Hepatocyte (in vitro differentiated cells): ENCODE measurements at regions not wholly inside any gene's neighbourhood (a gene's known extent, or its start where the extent isn't known, plus 50 kb on each side); places are given as distances from the start of the nearest gene placed in this dataset.
"Not testable (repeated sequence)": the region's sequence is repeated elsewhere in the genome, so short reads cannot be mapped to it uniquely, and the experiment has no call there.

Source experiments
- DNase-seq: peaks from one replicate; pipeline ENCODE4 v3.0.0-alpha.2; 2016; ENCODE audit warnings: low spot score
- H2AFZ ChIP-seq: fragments of 200-600 bp; sonication (generic); 2 replicates; pipeline ENCODE4 v1.6.0; 2016; ENCODE audit warnings: antibody characterized with exemption, mild to moderate bottlenecking
- H3K27ac ChIP-seq: fragments of 200-600 bp; sonication (generic); 2 replicates; pipeline ENCODE4 v1.5.1; 2016; ENCODE audit warnings: mild to moderate bottlenecking
- H3K27me3 ChIP-seq: fragments of 200-600 bp; sonication (generic); 2 replicates; pipeline ENCODE4 v1.6.1; 2016
- H3K36me3 ChIP-seq: fragments of 200-600 bp; sonication (generic); replicated peaks from 2 replicates; pipeline ENCODE4 v1.5.1; 2016; ENCODE audit warnings: low read depth; ENCODE audit not compliant: insufficient read depth
- H3K4me1 ChIP-seq: fragments of 200-600 bp; sonication (generic); 2 replicates; pipeline ENCODE4 v1.5.1; 2016; ENCODE audit warnings: mild to moderate bottlenecking, moderate library complexity; ENCODE audit not compliant: insufficient read depth
- H3K4me2 ChIP-seq: fragments of 200-600 bp; sonication (generic); 2 replicates; pipeline ENCODE4 v1.6.0; 2016
- H3K4me3 ChIP-seq: fragments of 200-600 bp; sonication (generic); 2 replicates; pipeline ENCODE4 v1.5.1; 2016; ENCODE audit warnings: mild to moderate bottlenecking
- H3K79me2 ChIP-seq: fragments of 200-600 bp; sonication (generic); 2 replicates; pipeline ENCODE4 v1.6.0; 2017; ENCODE audit warnings: mild to moderate bottlenecking
- H3K9me2 ChIP-seq: fragments of 200-600 bp; sonication (generic); replicated peaks from 2 replicates; pipeline ENCODE4 v1.6.0; 2017; ENCODE audit warnings: mild to moderate bottlenecking; ENCODE audit not compliant: insufficient read depth
- H3K9me3 ChIP-seq: fragments of 200-600 bp; sonication (generic); 2 replicates; pipeline ENCODE4 v1.5.1; 2016; ENCODE audit warnings: low read depth, mild to moderate bottlenecking
- H4K20me1 ChIP-seq: fragments of 200-600 bp; sonication (generic); 2 replicates; pipeline ENCODE4 v1.6.0; 2016; ENCODE audit warnings: mild to moderate bottlenecking; ENCODE audit not compliant: insufficient read depth, poor library complexity, severe bottlenecking
- CTCF ChIP-seq: fragments of 200-600 bp; sonication (generic); IDR thresholded peaks from 2 replicates; pipeline ENCODE4 v1.5.1; 2016; ENCODE audit warnings: antibody characterized with exemption, mild to moderate bottlenecking; ENCODE audit not compliant: poor library complexity
- EZH2 ChIP-seq: fragments of 200-600 bp; sonication (generic); IDR thresholded peaks from 2 replicates; pipeline ENCODE4 v1.6.1; 2016; ENCODE audit warnings: antibody characterized with exemption, mild to moderate bottlenecking, borderline replicate concordance
- EZH2phosphoT487 ChIP-seq: fragments of 200-600 bp; sonication (generic); IDR thresholded peaks from one replicate; pipeline ENCODE4 v1.6.1; 2018; ENCODE audit warnings: antibody characterized with exemption, mild to moderate bottlenecking, low read depth, moderate library complexity; ENCODE audit not compliant: unreplicated experiment, severe bottlenecking
- WGBS: methylation state at CpG from one replicate; pipeline ENCODE4 v1.1.6; 2016; ENCODE audit warnings: low lambda C conversion rate; ENCODE audit errors: missing lambda C conversion rate; 5-methylcytosine and 5-hydroxymethylcytosine counted together

- Histone ChIP-seq H4K20me1 (no peaks in the 10 kb centered on the region), H3K4me2 (no peak overlapping the region), H3K79me2 (no peaks in the 10 kb centered on the region), H3K27me3 (peaks cover 5% of the 10 kb centered on the region), H3K4me3 (no peak overlapping the region), H3K4me1 (no peaks in the 10 kb centered on the region), H3K36me3 (no peaks in the 10 kb centered on the region), H3K27ac (no peak overlapping the region), H3K9me3 (no peaks in the 10 kb centered on the region), H2AFZ (no peak overlapping the region), H3K9me2 (no peaks in the 10 kb centered on the region)
- TF ChIP-seq EZH2: no peak
- TF ChIP-seq CTCF: no peak
- TF ChIP-seq EZH2phosphoT487: no peak
- WGBS: 29% methylated on average over 1 of the region's 1 CpG
- DNase-seq: no peak
Measured at GRCh38 chr9:34863426-34863825, 94.7 kb upstream of the PHF24 start.

DNA sequence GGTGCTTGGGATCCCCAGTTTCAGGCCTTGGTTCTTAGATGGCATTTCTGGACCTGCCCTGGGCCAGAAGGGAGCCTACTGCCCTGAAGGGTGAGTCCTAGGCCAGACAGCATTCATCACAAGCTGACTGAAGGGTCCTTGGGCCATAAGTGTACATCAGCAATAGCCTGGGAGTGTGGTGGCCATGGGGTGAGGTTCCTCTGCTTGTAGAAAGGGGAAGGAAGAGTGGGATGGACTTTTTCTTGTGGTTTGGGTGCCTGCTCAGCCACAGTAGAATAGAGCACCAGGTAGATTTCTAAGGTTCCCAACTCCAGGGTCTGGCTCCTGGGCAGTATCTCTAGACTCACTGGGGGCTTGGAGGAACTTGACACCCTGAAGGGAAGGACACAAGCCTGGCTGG is 95.2 kb upstream of the PHF24 start:
- Histone ChIP-seq H3K27me3 (peaks cover 3% of the 10 kb centered on the region), H4K20me1 (no peaks in the 10 kb centered on the region), H2AFZ (no peak overlapping the region), H3K4me2 (no peak overlapping the region), H3K27ac (no peak overlapping the region), H3K9me3 (no peaks in the 10 kb centered on the region), H3K4me3 (no peak overlapping the region), H3K36me3 (no peaks in the 10 kb centered on the region), H3K9me2 (no peaks in the 10 kb centered on the region), H3K79me2 (no peaks in the 10 kb centered on the region), H3K4me1 (no peaks in the 10 kb centered on the region)
- TF ChIP-seq CTCF: no peak
- no peak for TF ChIP-seq EZH2phosphoT487
- no peak for TF ChIP-seq EZH2
- no peak for DNase-seq

- H3K4me2 ChIP-seq: no peak overlapping the region
- H3K4me3 ChIP-seq: no peak overlapping the region
- H3K4me1 ChIP-seq: no peaks in the 10 kb centered on the region
- DNase-seq: no peak
- H4K20me1 ChIP-seq: no peaks in the 10 kb centered on the region
- no peak overlapping the region for H3K27ac ChIP-seq
- WGBS: 47% methylated on average over 4 of the region's 4 CpGs
- no peaks in the 10 kb centered on the region for H3K79me2 ChIP-seq
- no peak overlapping the region for H2AFZ ChIP-seq
- no peaks in the 10 kb centered on the region for H3K9me3 ChIP-seq
- H3K27me3 ChIP-seq: no peaks in the 10 kb centered on the region
- TF ChIP-seq EZH2 (no peak), CTCF (no peak)
- H3K36me3 ChIP-seq: no peaks in the 10 kb centered on the region
- no peaks in the 10 kb centered on the region for H3K9me2 ChIP-seq
Measured at GRCh38 chr9:34862043-34862442, 96.0 kb upstream of the PHF24 start.

GRCh38 chr9:34855016-34855415 is 103.1 kb upstream of the PHF24 start:
- not testable (repeated sequence) for H3K9me2 ChIP-seq, H4K20me1 ChIP-seq, H3K4me1 ChIP-seq, H3K27ac ChIP-seq, H3K4me2 ChIP-seq, DNase-seq, H2AFZ ChIP-seq, H3K79me2 ChIP-seq, H3K27me3 ChIP-seq, H3K9me3 ChIP-seq, H3K4me3 ChIP-seq, H3K36me3 ChIP-seq
